Astrocyte of the hippocampus (primary cell): ENCODE measurements at regions not wholly inside any gene's neighbourhood (a gene's known extent, or its start where the extent isn't known, plus 50 kb on each side); places are given as distances from the start of the nearest gene placed in this dataset.
"Not testable (repeated sequence)": the region's sequence is repeated elsewhere in the genome, so short reads cannot be mapped to it uniquely, and the experiment has no call there.

Experiments
- DNase-seq: peaks from one replicate; pipeline ENCODE4 v3.0.0; 2011; ENCODE audit warnings: low read depth, low spot score

DNA sequence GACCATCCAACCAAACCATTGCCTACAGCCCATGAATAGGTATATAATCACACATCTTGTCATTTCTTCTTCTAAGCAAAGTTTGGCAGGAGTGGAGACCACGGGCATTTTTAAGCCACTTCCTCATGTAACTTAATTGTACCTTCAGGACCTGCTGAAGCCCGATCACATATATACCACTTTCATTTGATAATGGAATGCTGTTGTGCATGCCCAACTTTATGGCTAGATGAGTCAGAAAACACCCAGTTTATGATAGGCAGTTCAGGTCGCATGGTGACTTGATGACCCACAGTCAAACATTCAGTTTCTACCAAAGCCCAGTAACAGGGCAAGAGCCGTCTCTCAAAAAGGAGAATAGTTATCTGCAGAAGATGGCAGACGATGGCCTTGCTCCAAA, 2295.0 kb upstream of the ACO1 start:
- no peak for DNase-seq

DNA sequence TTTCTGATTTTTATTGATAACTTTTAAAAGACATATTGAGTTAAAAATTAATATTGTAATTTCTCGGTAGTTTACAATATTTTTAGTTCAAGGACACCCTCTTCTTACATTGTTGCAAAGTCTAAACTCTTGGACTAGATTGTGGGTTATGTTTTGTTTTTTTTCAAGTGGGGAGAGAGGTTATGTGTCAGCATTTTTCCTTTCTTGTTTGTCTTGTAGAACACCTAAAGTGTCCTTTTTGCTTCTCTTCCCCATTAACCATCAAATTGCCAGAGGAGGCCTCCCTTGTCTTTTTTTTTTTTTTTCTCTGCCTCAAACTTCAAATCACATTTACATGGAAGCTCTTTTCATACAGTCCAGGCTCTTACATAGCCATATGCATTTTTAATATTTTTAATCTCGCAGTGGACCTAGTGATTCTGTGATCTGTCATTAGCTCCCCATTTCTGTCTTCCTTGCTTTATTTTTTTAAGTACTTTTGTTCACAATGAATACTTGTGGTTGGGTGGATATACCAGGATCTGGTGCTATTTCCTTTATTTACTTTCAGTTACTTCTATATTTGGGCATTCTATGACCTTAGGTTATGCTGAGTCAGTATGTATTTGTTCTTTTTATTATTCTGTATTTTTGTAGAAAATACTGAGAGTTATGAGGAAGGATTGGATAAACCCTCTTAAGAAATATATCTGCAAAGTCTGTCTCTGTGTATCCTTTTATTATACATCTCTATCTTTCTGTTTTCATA, 2280.6 kb upstream of the ACO1 start:
- DNase-seq: no peak

DNA sequence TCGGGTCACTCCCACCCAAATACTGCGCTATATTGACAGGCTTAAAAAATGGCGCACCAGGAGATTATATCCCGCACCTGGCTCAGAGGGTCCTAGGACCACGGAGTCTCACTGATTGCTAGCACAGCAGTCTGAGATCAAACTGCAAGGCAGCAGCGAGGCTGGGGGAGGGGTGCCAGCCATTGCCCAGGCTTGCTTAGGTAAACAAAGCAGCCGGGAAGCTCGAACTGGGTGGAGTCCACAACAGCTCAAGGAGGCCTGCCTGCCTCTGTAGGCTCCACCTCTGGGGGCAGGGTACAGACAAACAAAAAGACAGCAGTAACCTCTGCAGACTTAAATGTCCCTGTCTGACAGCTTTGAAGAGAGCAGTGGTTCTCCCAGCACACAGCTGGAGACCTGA, 2277.3 kb upstream of the ACO1 start:
- DNase-seq: not testable (repeated sequence)

DNA sequence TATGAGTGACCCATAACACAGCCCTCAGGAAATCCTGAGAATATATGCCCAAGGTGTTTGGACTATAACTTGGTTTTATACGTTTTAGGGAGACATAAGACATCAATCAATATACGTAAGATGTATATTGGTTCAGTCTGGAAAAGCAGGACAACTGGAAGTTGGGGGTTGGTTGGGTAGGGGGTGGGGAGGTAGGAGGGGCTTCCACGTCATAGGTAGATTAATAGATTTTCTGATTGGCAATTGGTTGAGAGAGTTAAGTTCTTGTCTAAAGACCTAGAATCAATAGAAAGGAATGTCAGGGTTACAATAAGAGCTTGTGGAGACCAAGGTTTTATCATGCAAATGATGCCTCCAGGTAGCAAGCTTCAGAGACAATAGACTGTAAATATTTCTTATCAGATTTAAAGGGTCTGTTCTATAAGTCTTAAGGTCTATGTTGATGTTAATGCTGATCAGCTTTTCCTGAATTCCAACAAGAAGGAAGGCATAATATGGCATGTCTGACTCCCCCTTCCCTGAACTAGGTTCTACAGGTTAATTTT, 2267.7 kb upstream of the ACO1 start:
- DNase-seq: no peak

DNA sequence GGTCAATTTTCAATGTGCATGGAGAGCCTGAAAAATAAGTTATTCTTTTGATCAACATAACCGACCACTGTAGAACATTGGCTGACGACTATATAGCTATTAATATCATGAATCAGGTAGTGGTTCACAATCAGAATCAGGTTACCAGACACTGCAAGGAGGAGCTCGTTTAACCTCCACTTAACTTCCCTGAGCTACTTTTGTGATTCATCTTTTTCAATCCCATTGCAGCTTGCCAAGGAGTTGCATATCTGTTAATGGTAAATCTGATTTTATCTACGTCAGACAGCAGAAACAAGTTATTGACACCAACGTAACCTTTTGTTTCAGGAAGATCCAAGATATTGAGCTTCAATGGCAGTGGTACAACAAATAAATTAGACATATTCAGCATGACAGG, 2263.8 kb upstream of the ACO1 start:
- DNase-seq: no peak

DNA sequence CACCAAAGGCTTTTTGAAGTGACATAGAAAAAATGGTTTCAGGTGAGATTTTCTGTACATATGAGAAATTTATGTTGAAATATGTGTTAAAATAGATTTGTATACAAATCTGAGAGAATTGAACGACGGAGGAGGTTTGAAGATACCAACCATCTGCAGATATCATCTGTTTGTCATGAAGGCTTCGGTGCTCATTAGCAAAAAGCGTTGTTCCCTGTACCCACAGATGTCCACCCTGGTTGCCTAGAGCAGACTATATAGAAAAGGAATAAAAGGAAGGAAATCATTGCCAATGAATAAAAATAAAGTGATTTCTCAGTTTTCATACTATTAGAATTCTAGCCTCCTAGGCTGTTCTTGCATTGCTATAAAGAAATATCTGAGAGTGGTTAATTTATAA, 2262.8 kb upstream of the ACO1 start:
- DNase-seq: no peak

DNA sequence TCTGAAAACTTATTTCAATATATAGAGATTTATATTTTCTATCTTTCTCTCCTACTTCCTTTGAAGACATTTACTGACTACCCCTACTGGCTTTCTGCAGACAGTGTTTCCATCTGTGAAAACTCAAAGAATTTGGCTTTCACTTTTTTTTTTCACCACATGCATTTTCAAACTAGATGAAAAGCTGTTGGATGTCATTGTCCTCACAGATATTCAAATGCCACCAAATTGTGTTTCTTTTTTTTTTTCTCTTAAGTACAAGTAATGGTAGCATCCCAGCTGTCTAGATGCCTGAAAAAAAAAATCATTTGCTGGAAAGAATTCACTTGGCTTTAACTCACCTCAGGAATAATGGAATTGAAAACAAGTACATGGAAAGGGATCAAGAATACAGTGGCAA, 2258.6 kb upstream of the ACO1 start:
- DNase-seq: no peak

DNA sequence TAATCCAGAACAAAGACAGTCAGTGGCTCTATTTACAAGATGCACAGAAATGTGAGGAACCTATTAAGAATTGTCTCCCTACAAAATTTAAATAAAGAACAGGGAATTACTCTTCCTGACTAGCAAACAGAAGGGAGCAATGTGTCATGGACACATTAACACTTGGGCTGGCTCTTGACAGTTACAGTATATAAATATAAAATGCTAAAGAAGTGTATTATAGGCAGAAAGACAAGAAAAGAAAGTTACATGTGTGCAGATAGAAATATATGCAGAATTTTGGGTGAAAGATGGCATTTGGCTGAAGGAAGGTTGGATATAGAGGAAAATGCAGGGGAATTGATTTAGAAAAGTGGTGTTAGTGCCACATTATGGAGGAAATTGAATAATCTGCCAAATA, 2257.1 kb upstream of the ACO1 start:
- no peak for DNase-seq

DNA sequence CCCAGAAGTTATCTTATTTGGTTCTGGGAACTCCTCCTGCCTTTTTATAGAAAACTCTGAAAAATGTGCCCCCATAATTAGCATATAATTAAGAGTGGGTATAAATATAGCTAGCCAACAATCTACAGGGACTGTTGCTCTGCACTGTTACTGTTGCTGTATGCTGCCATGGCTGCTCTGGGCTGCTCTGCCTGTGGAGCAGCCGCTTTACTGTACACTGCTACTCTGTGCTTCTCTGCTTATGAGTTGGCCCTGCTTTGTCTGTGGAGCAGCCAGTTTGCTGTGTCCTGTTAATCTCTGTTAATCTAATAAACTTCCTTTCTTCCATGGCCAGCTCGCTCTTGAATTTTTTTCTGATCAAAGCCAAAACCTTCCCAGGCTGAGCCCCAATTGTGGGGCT, 2244.0 kb upstream of the ACO1 start:
- no peak for DNase-seq

DNA sequence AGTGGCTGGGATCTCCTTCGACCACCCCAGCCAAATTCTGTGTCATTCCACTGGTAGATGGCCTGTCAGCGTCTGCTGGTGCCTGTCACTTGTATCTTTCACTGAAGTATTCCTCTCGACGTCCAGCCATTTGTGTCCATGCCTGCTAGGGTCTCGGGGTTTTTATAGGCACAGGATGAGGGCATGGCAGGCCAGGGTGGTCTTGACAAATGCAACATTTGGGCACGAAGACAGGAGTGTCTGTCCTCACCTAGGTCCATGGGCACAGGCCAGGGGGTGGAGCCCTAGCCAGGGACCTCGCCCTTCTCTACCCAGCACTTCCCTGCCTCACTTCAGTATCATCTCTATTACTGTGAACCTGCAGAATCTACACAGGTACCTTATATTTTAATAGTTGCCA, 2223.9 kb upstream of the ACO1 start:
- DNase-seq: no peak

DNA sequence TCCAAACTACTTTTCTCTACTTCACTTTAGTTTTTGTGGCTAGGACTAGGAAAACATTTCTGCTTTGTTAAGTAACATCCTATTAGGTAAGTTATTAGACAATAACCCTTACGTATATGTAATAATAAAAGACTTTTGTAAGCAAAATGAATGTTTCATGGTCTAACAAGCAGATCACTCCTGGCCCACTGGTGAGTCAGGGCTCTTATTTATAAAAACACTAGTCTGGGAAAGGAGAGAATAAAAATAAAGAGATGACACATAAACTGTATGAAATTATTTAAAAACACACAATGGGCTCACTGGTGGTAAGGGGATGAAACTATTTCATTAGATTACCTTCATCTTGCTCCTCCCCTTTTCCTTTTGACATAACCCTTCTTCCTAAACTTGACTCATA, 2212.2 kb upstream of the ACO1 start:
- no peak for DNase-seq

DNA sequence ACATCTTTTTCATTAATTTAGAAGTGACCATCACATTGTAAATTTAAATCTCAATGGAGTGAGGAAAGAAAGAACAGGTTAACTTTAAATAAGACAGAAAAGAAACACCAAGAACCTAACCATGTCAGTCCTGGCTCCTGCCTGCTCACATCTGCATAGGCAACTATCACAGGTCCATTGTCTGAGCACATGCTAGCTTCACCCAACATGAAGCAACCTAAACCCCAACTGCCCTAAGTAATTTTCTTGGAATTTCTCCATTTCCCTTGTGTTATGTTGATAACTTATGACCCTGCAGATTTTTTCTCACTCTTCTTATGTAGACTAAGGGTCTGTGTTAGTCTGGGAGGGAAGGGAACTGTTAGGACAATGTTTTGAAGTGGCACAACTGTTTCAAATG, 2205.8 kb upstream of the ACO1 start:
- DNase-seq: no peak

DNA sequence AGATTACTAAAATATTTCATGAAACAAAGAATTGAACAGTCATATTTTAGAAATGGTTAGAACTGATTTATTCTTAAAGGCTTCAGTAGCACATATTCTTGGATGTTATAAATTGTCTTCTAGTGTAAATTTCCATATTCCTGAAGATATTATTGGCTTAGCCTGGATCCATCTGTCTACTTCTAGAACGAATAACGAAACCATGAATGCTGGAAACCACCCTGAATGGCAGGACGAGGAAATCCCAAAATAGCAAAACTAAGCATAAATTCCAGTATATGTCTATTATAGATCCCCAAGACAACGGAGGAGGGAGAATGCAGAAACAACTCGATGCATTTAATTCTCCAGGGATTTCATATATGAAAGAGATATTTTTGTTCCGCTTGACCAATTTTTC, 2191.0 kb upstream of the ACO1 start:
- no peak for DNase-seq

DNA sequence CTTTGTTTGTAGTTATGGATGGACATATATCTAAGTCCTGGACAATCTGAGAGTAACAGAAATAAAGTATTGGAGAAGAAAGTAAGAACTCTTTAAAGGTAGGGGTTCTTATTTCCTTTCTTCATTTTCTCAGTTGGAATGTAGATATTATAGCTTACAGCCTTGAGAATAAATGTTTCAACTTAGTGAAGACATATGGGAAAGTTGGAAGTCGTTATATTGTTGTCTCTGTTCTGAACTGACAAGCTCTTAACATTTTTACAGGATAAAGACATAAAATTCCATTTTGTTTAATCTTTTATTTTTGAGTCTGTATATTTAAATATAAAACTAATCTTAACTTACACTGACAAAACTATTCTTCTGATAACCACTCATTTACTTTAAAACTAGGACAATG, 2187.5 kb upstream of the ACO1 start:
- no peak for DNase-seq

DNA sequence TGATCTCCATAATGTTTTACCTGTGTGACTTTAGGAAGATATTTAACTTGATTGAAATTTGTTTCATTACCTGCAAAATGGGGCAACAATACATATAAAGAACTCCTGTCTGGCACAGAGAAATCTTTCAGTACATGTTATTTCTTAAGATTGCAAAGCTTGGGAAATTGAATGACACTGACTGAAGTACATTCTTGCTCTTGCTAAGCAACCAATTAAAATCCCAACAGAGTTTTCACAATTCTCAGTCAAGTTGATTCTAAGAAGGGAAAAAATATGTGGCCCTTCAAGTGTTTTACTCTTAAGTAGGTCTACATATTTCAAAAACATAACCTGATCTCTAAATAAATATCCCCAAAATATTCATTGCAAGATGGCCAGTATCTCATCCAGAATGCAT, 2187.0 kb upstream of the ACO1 start:
- no peak for DNase-seq

DNA sequence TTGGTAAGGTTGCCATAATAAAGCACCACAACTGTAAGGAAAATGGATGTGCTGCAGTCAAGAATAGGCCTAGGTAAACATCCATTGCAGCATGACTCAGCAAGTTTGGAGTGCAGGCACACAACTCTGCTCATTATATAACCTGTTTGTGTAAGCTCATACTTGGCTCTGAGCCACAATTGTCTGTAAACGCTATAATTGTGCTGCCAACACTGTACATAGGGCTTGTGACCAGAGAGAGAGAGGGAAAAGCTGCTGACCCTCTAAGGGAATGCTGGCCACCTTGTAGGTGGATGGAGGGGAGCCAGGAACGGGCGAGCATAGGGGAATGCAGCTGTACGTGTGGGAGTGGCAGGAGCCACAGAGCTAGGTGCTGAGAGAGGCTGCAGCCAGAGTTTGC, 2186.5 kb upstream of the ACO1 start:
- no peak for DNase-seq

DNA sequence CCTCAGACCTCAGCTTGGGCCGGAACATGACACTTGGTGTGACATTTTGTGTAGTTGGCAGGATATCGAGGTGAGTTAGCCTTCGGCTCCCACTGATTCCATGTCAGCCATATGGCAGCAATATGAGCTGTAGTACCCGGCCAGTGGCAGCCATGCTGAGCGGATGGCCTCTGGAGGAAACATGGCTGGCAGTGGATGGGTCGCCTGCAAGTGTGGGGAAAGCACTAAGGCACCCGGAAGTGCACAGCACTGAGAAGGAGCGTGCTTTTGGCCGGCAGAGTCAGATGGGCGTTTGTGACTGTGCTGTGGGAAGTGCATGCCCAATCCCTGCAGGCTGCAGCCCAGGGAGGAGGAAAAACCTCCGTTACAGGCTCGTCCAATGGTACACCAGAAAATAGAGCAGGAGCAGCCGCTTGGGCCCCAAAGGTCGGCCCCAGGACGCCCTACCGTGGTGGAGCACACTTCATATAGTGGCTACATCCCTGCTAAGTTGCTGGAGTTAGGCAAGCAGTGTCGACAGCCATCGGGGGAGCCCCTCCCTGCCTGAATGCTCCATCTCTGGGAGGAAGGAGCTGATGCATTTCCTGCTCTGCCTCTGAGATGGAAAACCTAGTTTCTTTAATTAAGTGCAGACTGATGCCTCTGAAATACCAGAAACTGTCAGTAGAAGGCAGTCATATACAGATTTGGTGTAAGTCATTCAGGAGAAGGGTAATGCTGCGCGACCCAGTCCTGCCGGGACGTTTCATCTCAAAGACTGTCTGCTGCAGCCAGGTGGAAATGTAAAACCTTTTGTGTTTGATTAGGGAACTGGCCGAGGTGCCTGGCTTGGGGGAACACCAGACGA, 2185.8 kb upstream of the ACO1 start:
- DNase-seq: no peak

DNA sequence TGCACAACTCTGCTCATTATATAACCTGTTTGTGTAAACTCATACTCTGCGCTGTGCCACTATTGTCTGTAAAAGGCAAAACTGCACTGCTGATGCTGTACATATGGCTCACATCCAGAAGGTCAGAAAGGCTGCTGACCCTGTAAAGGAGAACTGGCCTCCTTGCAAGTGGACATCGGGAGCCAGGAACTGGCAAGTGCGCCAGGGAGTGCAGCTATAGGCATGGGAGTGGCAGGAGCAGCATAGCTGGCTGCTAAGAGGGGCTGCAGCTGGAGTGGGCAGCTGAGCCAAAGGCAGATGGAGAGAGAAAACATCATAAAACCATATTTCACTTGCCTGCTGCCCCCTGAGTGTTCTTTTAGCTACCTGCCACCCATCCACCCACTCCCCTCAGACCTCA, 2183.4 kb upstream of the ACO1 start:
- no peak for DNase-seq

DNA sequence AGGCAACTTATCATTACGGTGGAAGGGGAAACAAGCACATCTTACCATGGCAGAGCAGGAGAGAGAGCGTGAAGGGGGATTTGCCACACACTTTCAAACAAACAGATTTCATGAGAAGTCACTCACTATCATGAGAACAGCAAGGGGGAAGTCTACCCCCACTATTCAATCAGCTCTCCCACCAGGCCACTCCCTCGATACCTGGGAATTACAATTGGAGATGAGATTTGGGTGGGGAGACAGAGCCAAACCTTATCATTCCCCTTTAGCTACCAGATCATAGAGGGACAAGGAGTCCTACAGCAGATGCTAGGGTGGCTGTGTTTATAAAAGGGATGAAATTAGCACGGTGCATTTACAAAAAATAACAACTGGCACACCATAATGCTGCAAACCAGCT, 2149.4 kb upstream of the ACO1 start:
- no peak for DNase-seq

DNA sequence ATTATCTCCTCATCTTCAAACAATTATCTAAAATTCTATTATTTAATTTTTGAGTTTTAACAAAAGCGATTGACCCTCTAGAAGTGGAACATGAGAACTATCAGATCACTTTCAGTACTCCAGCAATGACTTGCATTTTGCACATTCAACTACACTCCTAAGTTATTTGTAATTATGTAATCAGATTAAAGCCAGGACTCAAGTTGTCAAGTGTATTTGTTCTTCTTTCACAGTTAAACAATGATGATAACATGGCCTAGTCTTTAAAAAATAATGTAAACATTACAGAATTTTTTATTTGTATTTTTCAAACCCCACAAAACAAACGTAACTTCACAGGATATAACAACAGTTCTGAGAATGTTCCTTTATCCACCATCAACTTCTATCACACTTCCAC, 2148.9 kb upstream of the ACO1 start:
- no peak for DNase-seq

DNA sequence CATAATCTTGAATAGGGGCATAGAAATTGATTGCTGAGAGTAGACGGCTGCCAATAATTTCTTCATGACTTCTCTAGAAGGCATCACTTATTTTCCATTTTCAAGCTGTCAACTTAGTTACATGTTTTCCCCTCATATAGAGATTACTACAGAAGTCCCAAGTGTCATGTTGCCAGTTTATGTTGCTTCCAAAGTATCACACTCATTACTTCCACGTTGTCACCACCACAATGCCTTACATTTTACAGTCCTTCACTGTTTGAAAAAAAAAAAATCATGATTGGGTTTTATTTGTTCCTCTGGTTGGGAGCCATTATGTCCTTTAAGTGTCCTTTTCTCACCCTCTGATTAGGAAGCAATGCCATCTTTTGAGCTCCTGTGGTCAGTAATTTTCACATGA, 2144.6 kb upstream of the ACO1 start:
- no peak for DNase-seq

DNA sequence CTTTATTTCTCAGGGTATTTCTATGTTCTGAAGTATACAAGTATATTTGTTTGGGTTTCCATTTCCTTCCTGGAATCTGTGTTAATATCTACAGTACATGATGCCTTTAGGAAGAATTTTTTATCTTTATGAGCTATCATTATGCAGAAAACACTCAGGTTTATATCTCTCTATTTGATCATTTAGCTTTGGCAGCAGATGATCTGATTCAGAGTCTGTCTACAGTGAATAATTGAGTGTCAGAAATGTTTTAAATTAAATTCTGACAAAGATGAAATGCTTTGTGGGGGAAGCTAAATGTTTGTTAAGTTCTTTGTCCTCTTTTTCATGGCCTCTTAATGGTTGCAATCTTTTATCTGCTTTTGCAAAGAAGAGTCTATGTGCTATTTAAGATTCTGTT, 2141.0 kb upstream of the ACO1 start:
- no peak for DNase-seq

DNA sequence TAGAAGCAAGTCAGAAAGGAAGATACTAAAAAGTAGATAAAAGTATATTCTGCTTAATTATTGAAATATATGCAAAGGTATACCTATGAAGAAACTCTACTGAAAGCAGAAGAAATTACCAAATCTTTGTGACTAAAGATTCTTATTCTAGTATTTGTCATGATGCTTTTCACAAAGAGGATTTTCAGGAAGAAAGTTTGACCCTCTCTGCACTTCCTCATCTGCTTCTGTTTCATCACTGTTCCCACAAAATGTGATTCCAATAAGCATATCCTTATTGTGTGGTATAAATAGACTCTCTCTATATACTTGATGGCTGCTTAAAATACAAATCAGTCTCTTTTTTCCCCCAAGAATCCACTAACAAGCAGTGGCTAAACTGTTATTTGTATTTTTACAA, 2139.6 kb upstream of the ACO1 start:
- DNase-seq: no peak
